Activated CD8-positive, alpha-beta memory T cell treated with anti-CD3 and anti-CD28 coated beads for 4 hours (primary cell): ENCODE measurements at regions not wholly inside any gene's neighbourhood (a gene's known extent, or its start where the extent isn't known, plus 50 kb on each side); places are given as distances from the start of the nearest gene placed in this dataset.
"Not testable (repeated sequence)": the region's sequence is repeated elsewhere in the genome, so short reads cannot be mapped to it uniquely, and the experiment has no call there.

Experiments used
- DNase-seq, 2 donors: peaks; one replicate each; pipeline ENCODE4 v3.0.0-alpha.2; 2020; ENCODE audit warnings: low read depth in 2 of 2

GRCh38 chr1:120664376-120665249 lies 59.1 kb upstream of the NBPF26 start:
- DNase-seq: not testable (repeated sequence)

- not testable (repeated sequence) for DNase-seq
These were observed 58.5 kb upstream of the NBPF26 start for GRCh38 chr1:120665250-120665577.

GRCh38 chr1:120668187-120668586 lies 55.6 kb upstream of the NBPF26 start:
- DNase-seq: not testable (repeated sequence)
